PC-3 (cell line): ENCODE measurements at regions not wholly inside any gene's neighbourhood (a gene's known extent, or its start where the extent isn't known, plus 50 kb on each side); places are given as distances from the start of the nearest gene placed in this dataset.
"Not testable (repeated sequence)": the region's sequence is repeated elsewhere in the genome, so short reads cannot be mapped to it uniquely, and the experiment has no call there.

Source experiments
- ATAC-seq: fragments of 200-7000 bp; cut with Tn5 transposase; 2 replicates; pipeline ENCODE4 v1.9.1; 2020; ENCODE audit warnings: mild to moderate bottlenecking, moderate library complexity
- BruUV-seq: library from RNA; stranded (reverse); fragments of 400-500 nt; replicated peaks from 2 replicates; lab custom pipeline; 2021; lab: Mats Ljungman, UMichigan
- CTCF ChIA-PET: fragments of 300-600 bp; sonication (Branson Sonifier 250); formaldehyde crosslinking; loops from one replicate; lab custom pipeline; 2022; ENCODE audit warnings: antibody characterized with exemption; lab: Charles Lee
- POLR2A ChIA-PET: fragments of 300-600 bp; sonication (Branson Sonifier 250); formaldehyde crosslinking; loops from one replicate; lab custom pipeline; 2022; ENCODE audit warnings: antibody characterized with exemption; ENCODE audit not compliant: unreplicated experiment; lab: Charles Lee
- DNase-seq: peaks from one replicate; pipeline ENCODE4 v3.0.0-alpha.2; 2015
- H2AFZ ChIP-seq: fragments of 300-600 bp; sonication (generic); 2 replicates; pipeline ENCODE4 v1.6.0; 2016; ENCODE audit warnings: antibody characterized with exemption, low read length
- H3F3A ChIP-seq: fragments of 300-600 bp; sonication (generic); one replicate; pipeline ENCODE4 v1.6.0; 2017; ENCODE audit warnings: antibody characterized with exemption, low read length, control low read depth, mild to moderate bottlenecking; ENCODE audit not compliant: unreplicated experiment
- H3K27ac ChIP-seq: fragments of 300-600 bp; sonication (generic); 2 replicates; pipeline ENCODE4 v1.5.1; 2016; ENCODE audit warnings: mild to moderate bottlenecking, low read length
- H3K27me3 ChIP-seq: fragments of 300-600 bp; sonication (generic); 2 replicates; pipeline ENCODE4 v1.6.1; 2016; ENCODE audit warnings: low read length, mixed read lengths
- H3K36me3 ChIP-seq: fragments of 300-600 bp; sonication (generic); 2 replicates; pipeline ENCODE4 v1.6.1; 2016; ENCODE audit warnings: low read depth, mixed run types, low read length, mixed read lengths
- H3K4me1 ChIP-seq: fragments of 300-600 bp; sonication (generic); 2 replicates; pipeline ENCODE4 v1.5.1; 2016; ENCODE audit warnings: low read length; ENCODE audit not compliant: insufficient read depth
- H3K4me2 ChIP-seq: fragments of 300-600 bp; sonication (generic); 2 replicates; pipeline ENCODE4 v1.6.0; 2016; ENCODE audit warnings: low read length
- H3K4me3 ChIP-seq: fragments of 300-600 bp; sonication (generic); 2 replicates; pipeline ENCODE4 v1.5.1; 2016; ENCODE audit warnings: mild to moderate bottlenecking, low read length, mixed read lengths
- H3K79me2 ChIP-seq: fragments of 300-600 bp; sonication (generic); 2 replicates; pipeline ENCODE4 v1.6.1; 2017; ENCODE audit warnings: low read length, mixed read lengths
- H3K9ac ChIP-seq: fragments of 300-600 bp; sonication (generic); 2 replicates; pipeline ENCODE4 v1.6.0; 2016; ENCODE audit warnings: mild to moderate bottlenecking, low read length
- H3K9me2 ChIP-seq: fragments of 300-600 bp; sonication (generic); replicated peaks from 2 replicates; pipeline ENCODE4 v1.6.1; 2016; ENCODE audit warnings: mixed run types, low read length, mixed read lengths
- H3K9me3 ChIP-seq: fragments of 300-600 bp; sonication (generic); 2 replicates; pipeline ENCODE4 v1.6.1; 2016; ENCODE audit warnings: low read length, mixed read lengths
- H4K20me1 ChIP-seq: fragments of 300-600 bp; sonication (generic); 2 replicates; pipeline ENCODE4 v1.6.1; 2016; ENCODE audit warnings: low read length, mixed read lengths
- CTCF ChIP-seq: fragments of 300-600 bp; sonication (generic); conservative IDR thresholded peaks from 2 replicates; pipeline ENCODE4 v1.5.1; 2017; ENCODE audit warnings: antibody characterized with exemption, low read depth, mild to moderate bottlenecking, low read length
- EZH2 ChIP-seq: fragments of 300-600 bp; sonication (generic); IDR thresholded peaks from one replicate; pipeline ENCODE4 v1.6.1; 2017; ENCODE audit warnings: antibody characterized with exemption, mild to moderate bottlenecking, low read length; ENCODE audit not compliant: unreplicated experiment
- EZH2phosphoT487 ChIP-seq: fragments of 300-600 bp; sonication (generic); IDR thresholded peaks from 2 replicates; pipeline ENCODE4 v1.6.1; 2018; ENCODE audit warnings: mild to moderate bottlenecking, antibody characterized with exemption, low read length, borderline replicate concordance
- intact Hi-C: fragments of 100-400 bp; cut with micrococcal nuclease; formaldehyde crosslinking; loops from 2 replicates; pipeline ENCODE4 v1.9.0; 2023

GRCh38 chr6:40876336-40876735, 162.7 kb downstream of the UNC5CL start:
- Histone ChIP-seq H3K27ac (no peak overlapping the region), H3K27me3 (peaks cover 10% of the 10 kb centered on the region; the same call in 1 of the 2 replicates), H3K9me3 (no peaks in the 10 kb centered on the region), H3K9ac (no peak overlapping the region), H3K9me2 (no peaks in the 10 kb centered on the region), H2AFZ (no peak overlapping the region), H3K36me3 (no peaks in the 10 kb centered on the region), H3K4me3 (no peak overlapping the region), H3F3A (no peaks in the 10 kb centered on the region), H3K79me2 (no peaks in the 10 kb centered on the region), H3K4me2 (no peak overlapping the region), H3K4me1 (0 out of 2 replicates have a peak, but pooled peaks cover 5% of the 10 kb centered on the region), H4K20me1 (no peaks in the 10 kb centered on the region)
- DNase-seq (no peak), ATAC-seq (no peak)
- TF ChIP-seq CTCF (no peak), EZH2phosphoT487 (no peak), EZH2 (no peak)
- intact Hi-C loops = no loop called here
- CTCF ChIA-PET = no interaction called here
- POLR2A ChIA-PET = no interaction called here
- no TSS peak for BruUV-seq

GRCh38 chr6:40874495-40874894, 164.5 kb downstream of the UNC5CL start:
- Histone ChIP-seq H3K9me3 (no peaks in the 10 kb centered on the region), H3K27ac (no peak overlapping the region), H3K79me2 (no peaks in the 10 kb centered on the region), H3K4me1 (0 out of 2 replicates have a peak, but pooled peaks cover 5% of the 10 kb centered on the region), H2AFZ (no peak overlapping the region), H4K20me1 (no peaks in the 10 kb centered on the region), H3K9ac (no peak overlapping the region), H3K4me3 (no peak overlapping the region), H3K36me3 (no peaks in the 10 kb centered on the region), H3K27me3 (peaks cover 10% of the 10 kb centered on the region; the same call in 1 of the 2 replicates), H3K4me2 (no peak overlapping the region), H3F3A (no peaks in the 10 kb centered on the region), H3K9me2 (no peaks in the 10 kb centered on the region)
- DNase-seq = no peak
- ATAC-seq = no peak
- intact Hi-C loops = no loop called here
- CTCF ChIA-PET = no interaction called here
- TF ChIP-seq CTCF = peak; percentile 30; the same call in 1 of the 2 replicates
- TF ChIP-seq EZH2 = no peak
- BruUV-seq = no TSS peak
- POLR2A ChIA-PET = no interaction called here

GRCh38 chr6:40871424-40871823, 167.6 kb downstream of the UNC5CL start:
- ChIA-PET CTCF (no interaction called here), POLR2A (no interaction called here)
- H3K9me2 ChIP-seq = no peaks in the 10 kb centered on the region
- no peak overlapping the region for H2AFZ ChIP-seq
- H3K4me3 ChIP-seq = no peak overlapping the region
- no peak for ATAC-seq
- no peak overlapping the region for H3K4me2 ChIP-seq
- no peaks in the 10 kb centered on the region for H3K9me3 ChIP-seq
- H3K9ac ChIP-seq = no peak overlapping the region
- intact Hi-C loops = no loop called here
- no peak for TF ChIP-seq EZH2
- no peak for TF ChIP-seq CTCF
- no peak for TF ChIP-seq EZH2phosphoT487
- H4K20me1 ChIP-seq = no peaks in the 10 kb centered on the region
- no peak for DNase-seq
- no peaks in the 10 kb centered on the region for H3F3A ChIP-seq
- no TSS peak for BruUV-seq
- H3K27me3 ChIP-seq = peaks cover 13% of the 10 kb centered on the region; the same call in 1 of the 2 replicates
- no peaks in the 10 kb centered on the region for H3K4me1 ChIP-seq
- no peaks in the 10 kb centered on the region for H3K79me2 ChIP-seq
- no peak overlapping the region for H3K27ac ChIP-seq
- no peaks in the 10 kb centered on the region for H3K36me3 ChIP-seq

GRCh38 chr6:40868089-40868865, 170.7 kb downstream of the UNC5CL start:
- intact Hi-C loops, H3K9me2 ChIP-seq, CTCF ChIA-PET: not testable (repeated sequence)

More at GRCh38 chr6:40868089-40868865, 170.7 kb downstream of the UNC5CL start:
- H3K27me3 ChIP-seq, H3K4me2 ChIP-seq, DNase-seq, H3K9me3 ChIP-seq, H3K36me3 ChIP-seq, H3K79me2 ChIP-seq, ATAC-seq, H3K4me3 ChIP-seq, H3K27ac ChIP-seq, H3K9ac ChIP-seq, H3K4me1 ChIP-seq, H3F3A ChIP-seq, H2AFZ ChIP-seq, POLR2A ChIA-PET, H4K20me1 ChIP-seq, BruUV-seq: not testable (repeated sequence)
